ENCODE measurements at regions not wholly inside any gene's neighbourhood (a gene's known extent, or its start where the extent isn't known, plus 50 kb on each side); places are given as distances from the start of the nearest gene placed in this dataset.

DNA sequence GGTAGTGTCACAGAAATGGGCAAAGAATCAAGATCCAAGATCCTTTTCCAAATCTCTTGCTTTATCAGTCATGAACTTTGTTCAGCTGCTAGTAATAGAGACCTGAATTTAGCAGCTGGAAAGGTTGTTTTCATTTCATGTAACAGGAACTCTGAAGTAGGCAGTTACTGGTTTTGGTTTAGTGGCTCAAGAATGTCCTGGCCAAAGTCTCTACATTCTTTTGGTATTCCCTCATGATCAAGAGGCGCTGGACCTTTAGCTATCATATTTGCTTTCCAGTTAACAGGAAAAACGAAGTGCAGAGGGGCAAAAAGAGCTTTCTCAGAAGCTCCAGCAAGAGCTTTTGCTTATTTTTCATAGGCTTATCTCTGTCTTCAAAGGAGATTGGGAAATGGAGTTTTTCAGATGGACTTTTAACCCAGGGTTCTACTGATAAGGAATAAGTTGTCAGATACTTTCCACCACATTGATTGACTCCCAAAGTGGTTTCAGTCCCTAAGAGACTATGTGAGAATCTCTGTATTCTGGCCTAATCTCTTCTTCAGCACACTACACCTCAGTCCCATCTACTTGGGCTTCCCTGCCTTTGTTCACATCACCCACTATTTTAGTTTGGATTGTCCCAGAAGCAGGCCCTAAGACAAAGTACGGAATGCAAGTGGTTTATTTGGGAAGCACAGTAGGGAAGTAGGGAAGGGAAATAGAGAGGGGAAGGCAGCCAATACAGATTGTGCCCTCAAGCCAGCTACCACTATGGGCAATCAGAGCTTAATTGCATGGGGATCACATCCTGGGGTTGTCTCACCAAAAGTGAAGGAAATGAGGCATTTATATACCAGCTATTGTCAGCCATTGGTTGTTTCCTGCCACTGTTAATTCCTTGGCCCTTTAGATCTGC is 359.3 kb downstream of the LRRC70 start:
- no peak for TF ChIP-seq POLR2A (IDR thresholded peaks at IDR 0.05; ENCODE audit: low read length)
- TF ChIP-seq GATA1 (IDR thresholded peaks at IDR 0.05; ENCODE audit: low read depth, low read length), result no peak
